Rectal smooth muscle tissue (tissue), 1 donor: ENCODE measurements at regions not wholly inside any gene's neighbourhood (a gene's known extent, or its start where the extent isn't known, plus 50 kb on each side); places are given as distances from the start of the nearest gene placed in this dataset.

Source experiments
- H3K27ac ChIP-seq: one replicate; pipeline ENCODE4 v1.7.0; 2013; ENCODE audit warnings: low read depth, low read length, inconsistent platforms
- H3K27me3 ChIP-seq: one replicate; pipeline ENCODE4 v1.7.0; 2013; ENCODE audit warnings: low read length; ENCODE audit not compliant: control insufficient read depth, insufficient read depth
- H3K36me3 ChIP-seq: one replicate; pipeline ENCODE4 v1.7.0; 2013; ENCODE audit warnings: low read length; ENCODE audit not compliant: control insufficient read depth, insufficient read depth
- H3K4me1 ChIP-seq: one replicate; pipeline ENCODE4 v1.7.0; 2013; ENCODE audit warnings: low read length; ENCODE audit not compliant: control insufficient read depth, insufficient read depth
- H3K4me3 ChIP-seq: one replicate; pipeline ENCODE4 v1.7.0; 2013; ENCODE audit warnings: low read length
- H3K9ac ChIP-seq: one replicate; pipeline ENCODE4 v1.7.0; 2013; ENCODE audit warnings: low read length

DNA sequence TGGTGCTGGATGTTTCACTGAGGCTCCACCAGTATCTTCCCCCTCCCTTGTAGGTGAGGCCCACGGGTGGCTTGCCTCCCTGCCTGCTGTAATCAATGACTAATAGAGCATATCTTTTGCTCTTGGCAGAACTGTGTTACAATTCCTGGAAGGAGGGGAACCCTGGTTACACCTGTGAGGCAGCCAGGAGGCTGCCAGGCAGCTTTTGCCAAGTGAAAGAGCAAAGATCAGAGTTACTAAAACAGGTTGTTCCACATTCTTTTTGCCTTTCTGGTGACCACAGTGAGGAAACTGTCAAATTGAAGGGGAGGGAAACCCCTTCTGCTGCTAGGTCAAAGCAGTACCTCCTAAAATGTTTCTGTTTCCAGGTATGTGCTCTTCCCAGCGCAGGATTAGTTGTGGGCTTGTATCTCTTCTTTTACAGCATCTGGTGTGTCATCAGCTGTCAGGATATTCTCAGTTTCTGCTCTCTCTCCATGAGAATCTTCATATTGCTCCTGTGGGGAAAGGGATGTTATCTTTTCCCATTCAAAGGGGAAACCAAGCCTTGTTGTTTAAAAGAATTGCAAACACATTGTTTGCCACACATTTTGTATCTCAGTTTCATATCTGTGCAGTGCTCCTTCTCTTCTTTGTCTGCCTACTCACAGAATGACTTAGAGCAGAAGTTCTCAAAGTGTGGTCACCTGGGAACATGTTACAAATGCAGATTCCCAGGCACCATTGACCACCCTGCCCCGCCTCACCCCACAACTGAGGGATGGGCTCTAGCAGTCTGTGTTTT lies 137.4 kb upstream of the UMPS start:
- Histone ChIP-seq H3K4me1 (no peaks in the 10 kb centered on the region), H3K27me3 (no peaks in the 10 kb centered on the region), H3K9ac (no peak overlapping the region), H3K4me3 (no peak overlapping the region), H3K27ac (no peak overlapping the region), H3K36me3 (no peaks in the 10 kb centered on the region)

DNA sequence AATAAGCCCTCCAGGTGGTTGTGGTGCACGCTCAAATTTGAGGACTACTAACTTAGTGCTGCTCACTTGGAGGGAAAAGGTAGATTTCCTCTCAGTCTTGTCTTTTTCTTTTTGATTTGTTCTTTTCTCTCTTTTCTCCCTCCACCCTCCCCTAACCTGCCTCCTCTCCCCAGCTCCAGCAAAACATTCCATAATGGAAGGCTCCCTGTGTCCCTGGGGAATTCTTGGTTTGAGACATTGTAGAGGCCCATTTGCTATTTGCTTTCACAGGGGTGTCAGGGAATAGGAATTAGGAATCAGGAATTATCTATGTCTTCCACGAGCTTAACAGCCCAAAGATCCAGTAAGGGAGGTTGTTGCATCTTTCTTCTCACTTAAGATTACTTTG lies 136.8 kb upstream of the UMPS start:
- Histone ChIP-seq H3K4me3 (no peak overlapping the region), H3K27me3 (no peaks in the 10 kb centered on the region), H3K27ac (no peak overlapping the region), H3K36me3 (no peaks in the 10 kb centered on the region), H3K4me1 (no peaks in the 10 kb centered on the region), H3K9ac (no peak overlapping the region)

DNA sequence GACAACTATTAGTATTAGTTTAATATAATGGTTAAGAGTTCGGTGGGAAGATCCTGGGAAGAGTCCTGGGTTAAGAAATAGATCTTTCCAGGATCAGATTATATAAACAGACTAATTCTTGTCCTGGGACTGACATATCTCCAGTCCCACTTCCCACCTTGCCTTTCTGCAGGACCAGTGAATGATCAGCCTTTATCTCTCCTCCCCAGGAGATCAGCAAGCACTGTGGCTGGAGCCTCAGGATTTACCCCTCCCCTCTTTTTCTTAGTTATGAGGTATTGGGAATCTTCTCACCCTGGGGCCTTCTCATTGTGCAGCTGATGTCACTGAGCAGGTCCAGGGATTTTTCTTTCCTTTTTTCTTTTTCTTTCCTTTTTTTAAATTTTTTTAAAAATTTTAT lies 135.7 kb upstream of the UMPS start:
- no peak overlapping the region for H3K9ac ChIP-seq
- no peak overlapping the region for H3K27ac ChIP-seq
- H3K4me1 ChIP-seq = no peaks in the 10 kb centered on the region
- no peaks in the 10 kb centered on the region for H3K36me3 ChIP-seq
- H3K27me3 ChIP-seq = no peaks in the 10 kb centered on the region
- H3K4me3 ChIP-seq = no peak overlapping the region

DNA sequence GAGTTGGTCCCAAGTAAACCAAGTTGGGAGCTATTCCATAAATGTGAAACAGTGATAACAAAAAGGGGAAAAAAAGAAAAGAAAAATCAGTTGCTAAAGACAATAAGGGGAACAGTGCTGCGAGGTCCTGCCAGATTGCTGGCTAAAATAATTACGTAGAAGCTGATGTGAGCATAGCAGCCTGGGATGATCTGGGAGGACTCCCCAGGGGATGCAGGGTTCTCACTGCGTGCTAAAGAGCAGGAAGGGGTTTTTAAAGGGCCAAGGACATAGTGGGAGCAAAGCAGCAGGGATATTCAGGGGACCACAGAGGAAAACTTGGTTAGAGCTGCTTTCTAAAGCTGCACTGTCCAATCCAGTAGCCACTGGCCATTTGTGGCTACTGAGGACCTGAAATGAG lies 133.0 kb upstream of the UMPS start:
- Histone ChIP-seq H3K4me1 (no peaks in the 10 kb centered on the region), H3K27me3 (no peaks in the 10 kb centered on the region), H3K9ac (no peak overlapping the region), H3K4me3 (no peak overlapping the region), H3K36me3 (no peaks in the 10 kb centered on the region), H3K27ac (no peak overlapping the region)

DNA sequence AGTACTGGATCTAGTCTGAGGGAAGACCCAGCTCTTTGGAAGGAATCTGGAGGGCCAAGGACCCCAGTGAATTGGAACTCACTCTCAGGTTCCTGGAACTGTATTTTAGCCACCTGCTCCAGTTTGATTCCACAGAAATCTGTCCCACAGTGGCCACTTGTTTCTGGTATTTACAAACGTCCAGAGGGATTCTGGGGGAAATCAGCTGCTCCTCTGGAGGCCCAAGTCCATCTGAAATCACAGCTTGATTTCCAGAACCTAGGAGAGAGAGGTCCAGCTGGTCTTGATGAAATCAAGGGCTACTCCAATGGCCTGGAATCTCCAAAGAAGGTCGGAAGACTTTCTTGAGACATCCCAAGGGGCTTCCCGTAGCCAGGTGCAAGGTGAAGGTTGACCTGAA lies 132.3 kb upstream of the UMPS start:
- H3K4me3 ChIP-seq = no peak overlapping the region
- no peaks in the 10 kb centered on the region for H3K27me3 ChIP-seq
- H3K9ac ChIP-seq = no peak overlapping the region
- no peaks in the 10 kb centered on the region for H3K36me3 ChIP-seq
- H3K27ac ChIP-seq = no peak overlapping the region
- H3K4me1 ChIP-seq = no peaks in the 10 kb centered on the region

DNA sequence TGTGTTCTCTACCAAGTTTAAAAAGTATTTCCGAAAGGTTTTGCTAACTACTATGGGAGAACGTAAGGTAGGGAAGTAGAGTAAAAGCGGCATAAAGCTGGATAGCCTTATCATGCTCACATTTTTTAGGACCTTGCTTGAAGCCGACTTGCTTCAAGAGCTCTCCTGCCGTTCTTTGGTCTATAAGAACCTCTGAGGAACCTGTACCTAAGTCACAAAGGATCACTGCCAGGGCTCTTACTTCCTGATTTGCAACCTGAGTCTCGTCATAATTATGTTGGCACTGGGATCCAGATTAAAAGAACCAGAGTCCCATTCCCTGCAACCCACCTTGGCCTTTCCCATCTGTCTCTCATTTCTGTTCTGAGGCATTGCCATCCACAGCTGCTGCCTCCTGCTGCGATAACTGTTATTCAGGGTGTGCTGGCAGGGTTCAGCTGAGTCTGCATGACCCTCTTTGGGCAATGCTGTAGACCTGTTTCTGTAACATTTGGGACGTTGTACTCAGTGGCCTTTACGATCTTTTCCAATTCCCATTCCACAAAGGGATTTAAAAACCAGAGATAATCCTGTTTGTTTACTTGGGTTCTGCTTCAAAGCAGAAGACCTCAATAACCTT lies 131.0 kb upstream of the UMPS start:
- Histone ChIP-seq H3K9ac (no peak overlapping the region), H3K36me3 (no peaks in the 10 kb centered on the region), H3K4me1 (no peaks in the 10 kb centered on the region), H3K27me3 (no peaks in the 10 kb centered on the region), H3K4me3 (no peak overlapping the region), H3K27ac (no peak overlapping the region)

DNA sequence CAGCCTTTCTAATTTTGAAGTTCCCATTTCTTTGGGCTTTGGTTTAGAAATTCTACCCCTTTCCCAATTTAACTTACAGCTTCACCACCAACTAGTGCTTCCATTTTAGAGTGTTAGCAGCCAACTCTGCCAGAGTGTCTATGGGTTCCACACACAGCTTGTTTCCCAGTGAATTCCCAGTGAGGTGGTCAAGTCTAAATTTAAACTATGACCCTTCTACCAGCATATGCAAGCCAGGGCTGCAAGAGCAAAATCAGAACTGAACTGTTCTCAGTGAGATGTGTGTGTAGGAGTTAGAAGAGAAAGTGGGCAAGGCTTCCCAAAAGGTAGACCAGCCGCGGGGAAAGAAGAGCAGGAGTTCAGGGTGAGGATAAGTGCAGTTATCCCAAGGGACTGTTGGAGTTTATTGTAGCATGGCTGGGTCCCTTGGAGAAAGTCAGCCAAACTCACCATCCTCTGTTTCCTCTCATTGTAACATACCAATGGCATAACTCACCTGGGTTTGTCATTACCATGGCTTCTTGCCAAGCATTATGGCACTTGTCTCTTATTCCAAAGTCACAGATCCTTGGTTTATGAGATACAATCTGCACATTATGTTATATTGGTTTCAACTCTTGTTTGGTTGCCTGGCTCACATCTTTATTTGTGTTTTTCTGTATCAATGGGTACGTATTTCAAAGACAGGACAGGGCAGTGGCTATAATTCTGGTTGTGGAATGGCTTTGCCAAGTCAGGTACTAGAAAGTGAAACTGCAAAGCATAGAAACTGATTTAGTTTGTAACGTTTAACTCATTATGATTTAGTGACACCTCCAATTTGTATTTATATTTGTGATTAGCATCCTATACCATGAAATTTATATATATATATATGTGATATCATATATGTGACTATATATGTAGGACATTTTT lies 130.2 kb upstream of the UMPS start:
- H3K27me3 ChIP-seq = no peaks in the 10 kb centered on the region
- H3K36me3 ChIP-seq = no peaks in the 10 kb centered on the region
- H3K4me1 ChIP-seq = no peaks in the 10 kb centered on the region
- no peak overlapping the region for H3K4me3 ChIP-seq
- no peak overlapping the region for H3K9ac ChIP-seq
- no peak overlapping the region for H3K27ac ChIP-seq

DNA sequence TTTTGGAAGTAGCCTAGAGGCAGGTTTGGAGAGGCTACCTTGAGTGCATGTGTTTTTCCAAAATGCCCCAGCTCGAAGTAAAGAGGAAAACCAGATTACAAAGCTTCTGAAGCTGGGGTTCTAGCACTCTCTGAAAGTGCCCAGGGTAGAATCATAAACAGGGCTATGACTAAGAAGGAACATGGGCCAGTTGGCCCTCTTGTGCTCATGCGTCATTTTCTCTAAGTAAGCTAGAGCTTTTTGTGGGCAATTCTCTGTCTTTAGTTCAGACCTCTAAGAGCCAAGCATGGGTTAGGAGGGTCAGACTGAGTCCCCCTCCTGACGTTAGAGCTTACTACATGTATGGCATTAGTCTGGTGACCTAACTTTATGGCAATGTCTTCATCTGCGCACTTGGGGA lies 129.5 kb upstream of the UMPS start:
- Histone ChIP-seq H3K4me1 (no peaks in the 10 kb centered on the region), H3K36me3 (no peaks in the 10 kb centered on the region), H3K27ac (no peak overlapping the region), H3K27me3 (no peaks in the 10 kb centered on the region), H3K4me3 (no peak overlapping the region), H3K9ac (no peak overlapping the region)

DNA sequence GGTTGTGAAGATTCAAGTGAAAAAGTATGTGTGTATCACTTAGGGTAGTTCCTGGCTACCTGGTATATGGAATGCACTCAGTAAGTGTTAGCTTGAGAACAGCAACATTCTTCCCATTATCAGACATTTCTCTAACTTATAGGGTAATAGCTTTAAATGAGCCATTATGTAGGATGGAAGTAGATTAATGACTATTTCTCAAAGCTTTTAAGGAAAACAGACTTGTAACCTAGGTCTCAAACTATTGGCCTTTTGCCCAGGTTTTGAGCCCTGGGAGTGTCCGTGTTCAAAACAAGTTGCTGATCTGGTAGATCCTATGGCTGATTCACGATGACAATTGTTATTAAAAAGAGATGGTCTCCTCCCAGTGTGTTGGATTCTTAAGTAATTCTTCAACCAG lies 129.1 kb upstream of the UMPS start:
- no peaks in the 10 kb centered on the region for H3K36me3 ChIP-seq
- no peak overlapping the region for H3K9ac ChIP-seq
- no peak overlapping the region for H3K27ac ChIP-seq
- no peak overlapping the region for H3K4me3 ChIP-seq
- no peaks in the 10 kb centered on the region for H3K27me3 ChIP-seq
- H3K4me1 ChIP-seq = no peaks in the 10 kb centered on the region

DNA sequence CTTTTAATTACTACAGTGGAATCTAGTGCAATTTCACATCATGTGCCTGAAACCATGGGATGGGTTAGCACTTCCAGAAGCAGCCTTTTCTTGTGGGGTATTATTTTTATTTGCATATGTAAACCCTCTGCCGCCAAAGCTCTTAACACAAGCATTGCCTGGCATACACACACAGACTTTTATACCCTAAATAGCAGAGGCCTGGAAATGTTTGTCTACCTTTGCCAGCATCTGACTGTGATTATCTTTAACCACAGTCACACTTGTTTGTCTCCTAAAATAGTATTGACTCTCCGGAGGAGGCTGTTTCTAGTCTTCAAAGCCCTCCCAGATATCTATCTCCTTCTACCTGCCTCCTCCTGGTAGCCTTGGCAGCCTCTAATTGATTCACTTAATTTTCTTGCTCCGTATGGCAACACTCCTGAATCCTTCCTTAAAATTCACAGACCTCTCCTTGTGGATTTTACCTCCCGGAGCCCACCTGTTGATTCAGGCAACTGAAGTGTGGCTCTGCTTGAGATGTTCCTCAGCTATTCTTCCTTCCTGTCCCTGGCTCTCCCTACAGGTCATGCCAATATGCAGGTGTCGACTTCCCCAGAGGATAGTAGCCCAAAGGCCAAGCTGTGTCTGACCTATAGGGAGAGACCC lies 127.1 kb upstream of the UMPS start:
- H3K27ac ChIP-seq = no peak overlapping the region
- H3K9ac ChIP-seq = no peak overlapping the region
- no peaks in the 10 kb centered on the region for H3K4me1 ChIP-seq
- H3K36me3 ChIP-seq = no peaks in the 10 kb centered on the region
- no peaks in the 10 kb centered on the region for H3K27me3 ChIP-seq
- H3K4me3 ChIP-seq = no peak overlapping the region

DNA sequence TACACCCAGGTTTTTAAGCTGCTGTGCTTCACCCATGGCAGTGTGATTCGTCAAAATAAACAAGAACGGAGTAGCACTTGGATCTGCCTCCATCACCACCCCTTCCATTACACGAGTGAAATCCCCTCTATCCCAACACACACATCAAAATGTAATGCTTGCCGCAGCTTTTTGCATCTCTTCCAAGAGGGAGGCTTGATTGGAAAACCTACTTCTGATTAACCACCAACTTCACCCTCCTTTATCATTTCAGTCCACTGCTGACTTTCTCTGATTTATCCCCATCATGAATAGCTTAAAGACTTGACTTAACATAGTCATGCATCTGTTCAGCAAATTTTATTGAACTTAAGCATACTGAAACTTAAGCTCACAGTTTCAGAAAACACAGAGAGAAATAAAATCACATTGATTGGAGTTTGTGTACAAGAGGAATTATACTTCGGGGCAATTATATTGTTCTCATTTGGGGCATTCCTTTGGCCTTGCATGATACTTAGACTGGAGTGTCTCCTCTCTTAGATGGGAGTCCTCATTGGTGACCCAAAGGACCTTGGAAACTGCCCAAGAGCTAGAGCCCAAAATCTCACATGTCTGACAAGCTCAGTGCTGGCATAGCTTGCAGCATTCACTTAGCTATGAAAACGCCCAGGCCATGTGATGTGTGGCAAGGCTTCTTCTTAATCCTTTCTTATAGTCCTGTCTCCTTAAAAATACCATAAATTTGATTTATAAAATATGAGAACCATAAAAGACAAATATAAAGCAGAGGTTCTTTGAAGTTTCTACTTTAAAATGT lies 124.3 kb upstream of the UMPS start:
- Histone ChIP-seq H3K4me3 (no peak overlapping the region), H3K27ac (no peak overlapping the region), H3K4me1 (no peaks in the 10 kb centered on the region), H3K27me3 (no peaks in the 10 kb centered on the region), H3K9ac (no peak overlapping the region), H3K36me3 (no peaks in the 10 kb centered on the region)
